IMR-90 (cell line): ENCODE measurements at regions not wholly inside any gene's neighbourhood (a gene's known extent, or its start where the extent isn't known, plus 50 kb on each side); places are given as distances from the start of the nearest gene placed in this dataset.

Source experiments
- ATAC-seq: fragments of 200-7000 bp; cut with Tn5 transposase; 2 replicates; pipeline ENCODE4 v1.9.1; 2020; ENCODE audit warnings: low read depth, mild to moderate bottlenecking, moderate library complexity
- BruUV-seq: library from RNA; stranded (reverse); fragments of 400-500 nt; replicated peaks from 2 replicates; lab custom pipeline; 2021; lab: Mats Ljungman, UMichigan
- CTCF ChIA-PET: fragments of 300-600 bp; formaldehyde crosslinking; extraction: SDS; loops from one replicate; lab custom pipeline; 2021; ENCODE audit warnings: antibody characterized with exemption; lab: Yijun Ruan, JAX
- POLR2A ChIA-PET: fragments of 300-600 bp; sonication (Branson Sonifier 250); formaldehyde crosslinking; loops from one replicate; lab custom pipeline; 2022; ENCODE audit warnings: antibody characterized with exemption; ENCODE audit not compliant: unreplicated experiment; lab: Charles Lee
- DNase-seq: peaks from one replicate; pipeline ENCODE4 v3.0.0; 2013
- H2AFZ ChIP-seq: replicated peaks from 2 replicates; pipeline ENCODE3; 2013; ENCODE audit warnings: low read length, mild to moderate bottlenecking; ENCODE audit not compliant: poor library complexity
- H2AK5ac ChIP-seq: 2 replicates; pipeline ENCODE4 v1.6.1; 2013; ENCODE audit warnings: low read depth, low read length, inconsistent platforms
- H2AK9ac ChIP-seq: replicated peaks from 2 replicates; pipeline ENCODE3; 2013; ENCODE audit warnings: mild to moderate bottlenecking, low read depth, low read length, moderate library complexity; ENCODE audit not compliant: poor library complexity
- H2BK120ac ChIP-seq: 2 replicates; pipeline ENCODE4 v1.6.1; 2013; ENCODE audit warnings: low read depth, low read length, inconsistent platforms
- H2BK15ac ChIP-seq: 3 replicates; pipeline ENCODE4 v1.6.1; 2013; ENCODE audit warnings: low read depth, low read length, inconsistent platforms
- H2BK20ac ChIP-seq: 2 replicates; pipeline ENCODE4 v1.6.1; 2013; ENCODE audit warnings: low read depth, mild to moderate bottlenecking, inconsistent platforms, low read length, moderate library complexity
- H2BK5ac ChIP-seq: 2 replicates; pipeline ENCODE4 v1.6.1; 2013; ENCODE audit warnings: mild to moderate bottlenecking, low read depth, low read length, inconsistent platforms; ENCODE audit not compliant: poor library complexity, severe bottlenecking
- H3K14ac ChIP-seq: replicated peaks from 2 replicates; pipeline ENCODE4 v1.6.1; 2013; ENCODE audit warnings: low read depth, low read length, inconsistent platforms
- H3K18ac ChIP-seq: 2 replicates; pipeline ENCODE4 v1.6.1; 2013; ENCODE audit warnings: low read depth, low read length, control low read depth
- H3K23ac ChIP-seq: 2 replicates; pipeline ENCODE4 v1.6.1; 2013; ENCODE audit warnings: low read depth, low read length, inconsistent platforms
- H3K27ac ChIP-seq: 2 replicates; pipeline ENCODE4 v1.5.1; 2013; ENCODE audit warnings: mild to moderate bottlenecking, control low read depth, low read length; ENCODE audit not compliant: insufficient read depth
- H3K27me3 ChIP-seq: 2 replicates; pipeline ENCODE4 v1.6.1; 2013; ENCODE audit warnings: low read length; ENCODE audit not compliant: control insufficient read depth, insufficient read depth
- H3K36me3 ChIP-seq: 2 replicates; pipeline ENCODE4 v1.6.1; 2013; ENCODE audit warnings: low read length, mixed read lengths; ENCODE audit not compliant: control insufficient read depth, insufficient read depth
- H3K4ac ChIP-seq: 2 replicates; pipeline ENCODE4 v1.6.1; 2013; ENCODE audit warnings: low read depth, low read length, inconsistent platforms
- H3K4me1 ChIP-seq: 2 replicates; pipeline ENCODE4 v1.6.1; 2013; ENCODE audit warnings: low read length, mixed read lengths; ENCODE audit not compliant: control insufficient read depth, insufficient read depth
- H3K4me2 ChIP-seq: 2 replicates; pipeline ENCODE4 v1.6.1; 2013; ENCODE audit warnings: low read depth, mild to moderate bottlenecking, control low read depth, low read length, moderate library complexity
- H3K4me3 ChIP-seq: 2 replicates; pipeline ENCODE4 v1.5.1; 2013; ENCODE audit warnings: low read depth, mild to moderate bottlenecking, control low read depth, low read length, moderate library complexity; ENCODE audit not compliant: insufficient read depth
- H3K56ac ChIP-seq: 2 replicates; pipeline ENCODE4 v1.6.1; 2013; ENCODE audit warnings: low read length, inconsistent platforms; ENCODE audit not compliant: insufficient read depth; ENCODE audit errors: extremely low read depth
- H3K79me1 ChIP-seq, 2 experiments: 2 replicates each; pipeline ENCODE4 v1.6.1; 2013; ENCODE audit warnings: low read length in 2 of 2, inconsistent platforms in 1 of 2, low read depth in 1 of 2
- H3K9ac ChIP-seq: 2 replicates; pipeline ENCODE4 v1.6.1; 2013; ENCODE audit warnings: low read depth, low read length, control low read depth
- H3K9me1 ChIP-seq: 2 replicates; pipeline ENCODE4 v1.6.1; 2013; ENCODE audit warnings: low read length, inconsistent platforms; ENCODE audit not compliant: insufficient read depth
- H3K9me3 ChIP-seq: 2 replicates; pipeline ENCODE4 v1.6.1; 2013; ENCODE audit warnings: low read length; ENCODE audit not compliant: control insufficient read depth, insufficient read depth
- H4K20me1 ChIP-seq: 2 replicates; pipeline ENCODE4 v1.6.1; 2013; ENCODE audit warnings: low read length, inconsistent platforms; ENCODE audit not compliant: insufficient read depth
- H4K5ac ChIP-seq: 2 replicates; pipeline ENCODE4 v1.6.1; 2013; ENCODE audit warnings: mild to moderate bottlenecking, low read depth, low read length, control low read depth
- H4K8ac ChIP-seq, 2 experiments: 2 replicates each; pipeline ENCODE4 v1.6.1; 2013; ENCODE audit warnings: low read depth in 2 of 2, low read length in 2 of 2, control low read depth in 1 of 2, inconsistent platforms in 1 of 2
- H4K91ac ChIP-seq: 2 replicates; pipeline ENCODE4 v1.6.1; 2013; ENCODE audit warnings: low read depth, low read length, inconsistent platforms; ENCODE audit not compliant: insufficient read depth
- BHLHE40 ChIP-seq: fragments of 150-350 bp; IDR thresholded peaks from 2 replicates; pipeline ENCODE4 v1.6.1; 2016; ENCODE audit warnings: mild to moderate bottlenecking, low read depth, low read length
- CEBPB ChIP-seq: IDR thresholded peaks from 2 replicates; pipeline ENCODE4 v1.6.1; 2012; ENCODE audit warnings: low read depth, low read length, improper control_type of control experiment
- CTCF ChIP-seq: conservative IDR thresholded peaks from 2 replicates; pipeline ENCODE4 v1.5.1; 2012; ENCODE audit warnings: mild to moderate bottlenecking, low read depth, low read length, improper control_type of control experiment
- ELK1 ChIP-seq: fragments of 150-350 bp; IDR thresholded peaks from 2 replicates; pipeline ENCODE4 v1.6.1; 2016; ENCODE audit warnings: low read depth, mild to moderate bottlenecking, low read length, moderate library complexity, borderline replicate concordance
- FOS ChIP-seq: fragments of 150-350 bp; IDR thresholded peaks from 2 replicates; pipeline ENCODE4 v1.6.1; 2016; ENCODE audit warnings: low read depth, low read length
- MAFK ChIP-seq: IDR thresholded peaks from 2 replicates; pipeline ENCODE4 v1.6.1; 2012; ENCODE audit warnings: low read depth, low read length, improper control_type of control experiment
- MAZ ChIP-seq: IDR thresholded peaks from 2 replicates; pipeline ENCODE4 v1.6.1; 2012; ENCODE audit warnings: low read depth, mild to moderate bottlenecking, low read length, improper control_type of control experiment, moderate library complexity, borderline replicate concordance
- MXI1 ChIP-seq: IDR thresholded peaks from 2 replicates; pipeline ENCODE4 v1.6.1; 2012; ENCODE audit warnings: low read depth, mild to moderate bottlenecking, low read length, moderate library complexity, borderline replicate concordance
- NFE2L2 ChIP-seq: fragments of 150-350 bp; IDR thresholded peaks from 2 replicates; pipeline ENCODE4 v1.6.1; 2016; ENCODE audit warnings: low read depth, mild to moderate bottlenecking, low read length
- POLR2A ChIP-seq: IDR thresholded peaks from 2 replicates; pipeline ENCODE4 v1.6.1; 2012; ENCODE audit warnings: mild to moderate bottlenecking, low read depth, low read length
- RAD21 ChIP-seq: IDR thresholded peaks from 2 replicates; pipeline ENCODE4 v1.6.1; 2012; ENCODE audit warnings: low read length, improper control_type of control experiment
- RFX5 ChIP-seq: IDR thresholded peaks from 2 replicates; pipeline ENCODE4 v1.8.0; 2012; ENCODE audit warnings: low read depth, mild to moderate bottlenecking, low read length, moderate library complexity
- SMC3 ChIP-seq: fragments of 150-350 bp; IDR thresholded peaks from 2 replicates; pipeline ENCODE4 v1.6.1; 2016; ENCODE audit warnings: low read depth, mild to moderate bottlenecking, antibody characterized with exemption, low read length, moderate library complexity
- dilution Hi-C: fragments of 300-500 bp; cut with HindIII; formaldehyde crosslinking; loops from one replicate; pipeline ENCODE4 v1.14.3; 2018; ENCODE audit warnings: low sequenced_read_pairs; ENCODE audit not compliant: unreplicated experiment
- in situ Hi-C: fragments of 300-500 bp; cut with MboI; formaldehyde crosslinking; loops from 3 replicates; pipeline ENCODE4 v1.14.3; 2019; ENCODE audit warnings: low sequenced_read_pairs, inconsistent platforms, mixed read lengths
- intact Hi-C: fragments of 100-400 bp; cut with micrococcal nuclease; formaldehyde crosslinking; loops from 2 replicates; pipeline ENCODE4 v1.10.0; 2022

- Histone ChIP-seq H3K9me1 (no peaks in the 10 kb centered on the region), H4K8ac (no peak overlapping the region), H3K4me1 (no peaks in the 10 kb centered on the region), H3K4me3 (no peak overlapping the region), H2AK9ac (no peak overlapping the region), H3K23ac (no peak overlapping the region), H2BK5ac (no peak overlapping the region), H3K79me1 (no peaks in the 10 kb centered on the region), H4K5ac (no peak overlapping the region), H3K18ac (no peak overlapping the region), H3K56ac (no peak overlapping the region), H3K4ac (no peak overlapping the region), H2AK5ac (no peak overlapping the region), H3K14ac (no peak overlapping the region), H3K4me2 (no peak overlapping the region), H3K9me3 (no peaks in the 10 kb centered on the region), H3K27me3 (no peaks in the 10 kb centered on the region), H4K20me1 (no peaks in the 10 kb centered on the region), H2AFZ (no peak overlapping the region), H2BK20ac (0 out of 2 replicates have a peak overlapping the region, but pooled peaks have one; percentile 24), H3K27ac (no peak overlapping the region), H3K9ac (no peak overlapping the region), H2BK15ac (no peak overlapping the region), H4K91ac (no peak overlapping the region), H2BK120ac (no peak overlapping the region), H3K36me3 (no peaks in the 10 kb centered on the region)
- no peak for DNase-seq
- intact Hi-C loops (no loop called here), dilution Hi-C loops (no loop called here), in situ Hi-C loops (no loop called here)
- no peak for ATAC-seq
- CTCF ChIA-PET = interaction anchor here (0.7 kb wide), 1 partner anchor 10 kb away, joined by 3 read pairs; no protein-coding TSS in a partner anchor
- BruUV-seq = no TSS peak
- POLR2A ChIA-PET = no interaction called here
- TF ChIP-seq MAZ (no peak), POLR2A (no peak), ELK1 (no peak), CEBPB (no peak), RAD21 (no peak), SMC3 (no peak), RFX5 (no peak), CTCF (no peak), BHLHE40 (no peak), MAFK (no peak), NFE2L2 (no peak), MXI1 (no peak), FOS (no peak)
Observed at GRCh38 chrX:35098419-35098818, 155.8 kb downstream of the FAM47B start.
